Cardiac fibroblast (primary cell): ENCODE measurements at regions not wholly inside any gene's neighbourhood (a gene's known extent, or its start where the extent isn't known, plus 50 kb on each side); places are given as distances from the start of the nearest gene placed in this dataset.
"Not testable (repeated sequence)": the region's sequence is repeated elsewhere in the genome, so short reads cannot be mapped to it uniquely, and the experiment has no call there.

ENCODE experiments used
- DNase-seq, 2 donors: peaks; one replicate each; pipeline versions ENCODE4 v3.0.0 to v3.0.0-alpha.2; 2010; ENCODE audit warnings: low read depth in 2 of 2
- H3K4me3 ChIP-seq, 2 donors: replicated peaks in 1 of 2; 1 replicate in 1 of 2; 2 replicates in 1 of 2; pipeline ENCODE4 v1.5.1; 2011; ENCODE audit warnings: low read depth in 2 of 2, low read length in 2 of 2, mild to moderate bottlenecking in 2 of 2, moderate library complexity in 1 of 2
- TF ChIP-seq, protein P1 (sequence below): IDR thresholded peaks from one replicate; pipeline ENCODE4 v1.5.1; 2011; ENCODE audit warnings: low read depth, mild to moderate bottlenecking, low read length, inconsistent platforms

DNA sequence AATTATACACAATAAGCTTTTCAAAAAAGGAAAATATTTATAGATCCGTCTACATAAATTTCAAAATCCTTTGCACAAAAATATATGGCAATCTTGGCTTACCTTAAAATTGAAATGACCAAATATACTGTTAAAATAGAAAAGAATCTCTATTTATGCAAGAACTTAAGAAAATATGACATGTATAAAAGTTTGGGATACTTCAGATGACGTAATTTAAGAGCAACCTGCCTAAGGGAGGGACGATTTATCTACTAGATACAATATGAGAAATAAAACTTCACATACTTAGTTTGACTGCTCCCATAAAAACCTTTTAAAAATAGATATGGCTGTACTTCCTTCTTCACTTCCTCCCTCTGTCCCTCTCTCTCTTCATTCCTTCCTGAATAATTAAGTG, 587.3 kb upstream of the SPRY2 start:
- no peak overlapping the region for H3K4me3 ChIP-seq
- no peak for DNase-seq
- TF ChIP-seq, protein P1, sequence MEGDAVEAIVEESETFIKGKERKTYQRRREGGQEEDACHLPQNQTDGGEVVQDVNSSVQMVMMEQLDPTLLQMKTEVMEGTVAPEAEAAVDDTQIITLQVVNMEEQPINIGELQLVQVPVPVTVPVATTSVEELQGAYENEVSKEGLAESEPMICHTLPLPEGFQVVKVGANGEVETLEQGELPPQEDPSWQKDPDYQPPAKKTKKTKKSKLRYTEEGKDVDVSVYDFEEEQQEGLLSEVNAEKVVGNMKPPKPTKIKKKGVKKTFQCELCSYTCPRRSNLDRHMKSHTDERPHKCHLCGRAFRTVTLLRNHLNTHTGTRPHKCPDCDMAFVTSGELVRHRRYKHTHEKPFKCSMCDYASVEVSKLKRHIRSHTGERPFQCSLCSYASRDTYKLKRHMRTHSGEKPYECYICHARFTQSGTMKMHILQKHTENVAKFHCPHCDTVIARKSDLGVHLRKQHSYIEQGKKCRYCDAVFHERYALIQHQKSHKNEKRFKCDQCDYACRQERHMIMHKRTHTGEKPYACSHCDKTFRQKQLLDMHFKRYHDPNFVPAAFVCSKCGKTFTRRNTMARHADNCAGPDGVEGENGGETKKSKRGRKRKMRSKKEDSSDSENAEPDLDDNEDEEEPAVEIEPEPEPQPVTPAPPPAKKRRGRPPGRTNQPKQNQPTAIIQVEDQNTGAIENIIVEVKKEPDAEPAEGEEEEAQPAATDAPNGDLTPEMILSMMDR: no peak

DNA sequence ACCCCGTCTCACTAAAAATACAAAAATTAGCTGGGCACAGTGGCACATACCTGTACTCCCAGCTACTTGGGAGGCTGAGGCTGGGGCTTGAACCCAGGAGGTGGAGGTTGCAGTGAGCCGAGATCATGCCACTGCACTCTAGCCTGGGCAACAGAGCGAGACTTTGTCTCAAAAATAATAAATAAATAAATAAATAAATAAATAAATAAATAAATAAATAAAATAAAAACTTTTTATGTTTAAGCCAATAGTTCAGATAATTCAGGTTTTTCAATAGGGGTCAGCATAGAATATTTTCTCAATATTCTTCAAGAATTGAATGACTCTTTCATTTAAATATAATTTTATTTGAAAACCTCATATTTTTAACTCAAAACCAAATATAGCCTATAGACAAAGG, 585.1 kb upstream of the SPRY2 start:
- not testable (repeated sequence) for DNase-seq, H3K4me3 ChIP-seq

DNA sequence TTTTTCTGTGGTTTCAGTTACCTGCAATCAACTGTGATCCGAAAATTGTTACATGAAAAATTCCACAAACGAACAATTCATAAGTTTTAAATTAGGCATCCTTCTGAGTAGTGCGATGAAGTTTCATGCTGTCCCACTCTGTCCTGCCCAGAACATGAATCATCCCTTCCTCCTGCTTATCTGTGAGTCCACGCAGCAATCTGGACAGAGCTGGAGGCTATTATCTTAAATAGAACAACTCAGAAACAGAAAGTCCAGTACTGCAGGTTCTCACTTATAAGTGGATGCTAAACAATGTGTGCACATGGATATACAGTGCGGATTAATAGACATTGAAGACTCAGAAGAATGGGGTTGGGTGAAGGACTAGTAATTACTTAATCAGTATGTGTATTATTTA, 583.7 kb upstream of the SPRY2 start:
- TF ChIP-seq, protein P1: no peak
- DNase-seq: peak; percentile 74 to 81
- no peak overlapping the region for H3K4me3 ChIP-seq

DNA sequence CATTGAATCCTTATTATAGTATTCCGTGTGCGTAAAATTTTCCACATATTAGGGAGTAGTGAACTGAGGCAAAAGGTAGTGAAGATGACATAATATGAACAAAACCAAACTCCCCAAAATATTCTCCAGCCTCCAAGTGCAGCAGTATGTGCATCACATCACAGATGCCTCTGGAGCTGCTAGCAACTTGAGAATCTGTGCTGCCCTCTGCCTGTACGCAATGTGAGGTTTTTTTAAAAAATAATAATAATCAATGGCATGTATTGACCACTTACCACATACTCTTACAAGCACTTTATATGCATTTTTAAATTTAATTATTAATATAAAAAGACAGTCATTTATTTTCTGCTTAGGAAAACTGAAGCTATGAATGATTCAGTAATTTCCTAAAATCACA, 583.0 kb upstream of the SPRY2 start:
- H3K4me3 ChIP-seq: no peak overlapping the region
- peak; percentile 27 to 31 for DNase-seq
- TF ChIP-seq, protein P1: no peak

DNA sequence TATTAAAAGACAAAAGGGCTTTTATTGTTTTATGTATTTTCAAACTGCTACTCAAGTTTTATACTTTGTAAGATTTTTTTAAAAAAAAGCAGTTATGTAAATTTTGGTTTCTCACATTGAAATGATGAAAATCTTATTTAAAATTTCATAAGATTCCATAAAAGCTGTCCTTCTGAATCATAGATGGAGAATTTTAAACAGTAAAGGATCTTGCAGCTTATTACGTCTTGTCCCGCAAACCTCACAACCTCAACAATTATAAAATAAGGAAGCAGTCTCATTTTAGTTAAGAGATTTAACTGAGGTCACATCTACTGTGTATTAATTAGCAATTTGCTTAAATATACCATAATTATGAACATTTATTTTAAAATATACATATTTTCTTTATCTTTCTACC, 581.0 kb upstream of the SPRY2 start:
- peak in 1 of 2 donors; percentile 46 for DNase-seq
- TF ChIP-seq, protein P1: no peak

DNA sequence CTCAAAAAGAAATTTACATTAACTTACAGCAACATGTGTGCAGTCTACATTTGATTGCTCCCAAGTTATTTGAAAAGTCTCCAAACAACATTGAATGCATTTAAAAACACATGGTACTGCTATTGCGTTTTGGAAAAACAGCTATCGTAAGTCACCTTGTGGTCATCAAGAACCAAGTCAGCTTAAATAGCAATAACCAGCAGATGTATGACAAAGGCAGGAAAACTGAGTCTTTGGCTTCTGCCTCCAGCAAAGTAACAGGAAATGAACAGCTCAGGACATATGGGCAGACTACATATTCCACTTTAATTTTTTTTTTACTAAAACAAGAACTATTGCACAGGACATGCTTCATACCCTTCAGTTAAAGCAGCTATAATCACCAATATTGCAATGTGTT, 580.6 kb upstream of the SPRY2 start:
- H3K4me3 ChIP-seq: no peak overlapping the region
- TF ChIP-seq, protein P1: peak; percentile 32
- DNase-seq: peak; percentile 54 to 82

More for the DNA sequence above, 581.0 kb upstream of the SPRY2 start:
- no peak overlapping the region for H3K4me3 ChIP-seq

DNA sequence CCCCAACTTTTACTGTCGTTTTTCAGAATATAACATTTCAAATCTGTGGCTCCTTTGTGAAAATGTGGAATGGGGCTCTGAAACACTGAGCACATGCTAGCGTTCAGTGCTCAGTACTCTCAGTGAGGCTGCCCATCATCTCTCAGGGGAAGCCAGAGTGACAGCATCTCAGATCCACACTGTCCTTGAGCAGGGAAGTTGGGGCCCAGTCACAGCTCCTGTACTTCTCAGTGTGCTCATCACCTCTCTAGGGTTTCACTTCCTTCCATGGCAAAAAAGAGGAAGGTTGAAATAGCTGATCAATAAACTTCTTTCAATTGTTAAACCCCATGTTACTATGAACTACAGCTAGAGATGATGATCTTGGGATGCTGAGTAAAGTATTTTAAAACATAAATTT, 565.9 kb upstream of the SPRY2 start:
- TF ChIP-seq, protein P1: no peak
- H3K4me3 ChIP-seq: no peak overlapping the region
- DNase-seq: no peak
